C4-2B (cell line): ENCODE measurements at regions not wholly inside any gene's neighbourhood (a gene's known extent, or its start where the extent isn't known, plus 50 kb on each side); places are given as distances from the start of the nearest gene placed in this dataset.

Experiments
- CTCF ChIP-seq: fragments of 450-650 bp; conservative IDR thresholded peaks from 2 replicates; pipeline ENCODE4 v1.5.1; 2017; ENCODE audit warnings: mild to moderate bottlenecking
- ZFX ChIP-seq: fragments of 450-650 bp; IDR thresholded peaks from 2 replicates; pipeline ENCODE4 v1.6.1; 2017

DNA sequence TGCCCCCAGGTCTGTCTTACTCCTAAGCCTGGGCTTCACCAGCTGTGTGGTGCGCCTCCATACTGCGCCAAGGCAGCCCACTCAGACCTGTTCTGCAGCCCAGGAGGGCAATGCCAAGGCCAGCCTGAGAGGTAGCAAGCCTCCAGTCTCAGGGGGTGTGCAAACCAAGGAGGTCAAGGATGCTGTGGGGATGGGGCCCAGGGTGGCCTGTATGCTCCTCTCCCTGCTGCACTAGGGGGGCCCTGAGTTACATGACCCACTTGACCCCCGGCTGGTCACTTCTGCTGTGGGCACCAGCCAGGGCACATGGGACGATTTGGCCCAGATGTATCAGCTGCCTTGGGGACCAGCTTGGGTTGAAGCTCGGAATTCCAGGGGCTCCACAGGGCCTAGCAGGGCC, 70.0 kb upstream of the SLC6A6 start:
- TF ChIP-seq CTCF (no peak), ZFX (no peak)
